ENCODE measurements at regions not wholly inside any gene's neighbourhood (a gene's known extent, or its start where the extent isn't known, plus 50 kb on each side); places are given as distances from the start of the nearest gene placed in this dataset.
"Not testable (repeated sequence)": the region's sequence is repeated elsewhere in the genome, so short reads cannot be mapped to it uniquely, and the experiment has no call there.

GRCh38 chr1:148386031-148386398 is 97.1 kb downstream of the PPIAL4G start:
- DNase-seq (ENCODE audit: low read depth) = not testable (repeated sequence)

DNA sequence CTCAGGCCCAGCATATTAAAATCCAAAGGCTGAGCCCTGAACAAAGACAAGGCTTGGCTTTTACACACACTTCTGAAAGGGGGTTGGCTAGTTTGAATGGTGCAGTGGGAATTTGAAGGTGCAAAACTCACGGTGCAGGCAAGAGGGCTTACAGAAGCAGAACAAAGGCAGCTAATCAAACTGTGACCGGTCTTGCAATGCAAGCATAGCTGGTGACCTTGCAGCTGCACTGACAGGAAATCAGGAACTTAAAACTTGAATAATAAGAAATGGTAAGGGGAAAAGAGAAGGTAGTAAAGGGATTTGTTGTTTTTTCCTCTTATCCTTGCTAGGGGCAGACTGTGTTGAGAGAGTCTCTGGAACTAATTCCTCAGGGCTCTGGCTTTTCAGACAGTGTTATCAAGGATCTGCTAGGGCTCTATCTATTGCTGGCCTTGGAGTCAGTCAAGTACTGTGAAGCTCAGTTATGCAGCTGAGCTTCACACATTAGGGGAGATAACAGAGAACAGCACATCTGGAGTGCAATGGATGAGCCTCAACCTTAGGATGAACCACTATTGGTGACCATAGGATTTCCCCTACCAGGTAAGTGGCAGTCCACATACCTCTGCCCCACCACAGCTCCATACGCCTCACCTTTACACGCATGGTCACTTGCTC is 97.6 kb downstream of the PPIAL4G start:
- DNase-seq (ENCODE audit: low read depth) = no peak

DNA sequence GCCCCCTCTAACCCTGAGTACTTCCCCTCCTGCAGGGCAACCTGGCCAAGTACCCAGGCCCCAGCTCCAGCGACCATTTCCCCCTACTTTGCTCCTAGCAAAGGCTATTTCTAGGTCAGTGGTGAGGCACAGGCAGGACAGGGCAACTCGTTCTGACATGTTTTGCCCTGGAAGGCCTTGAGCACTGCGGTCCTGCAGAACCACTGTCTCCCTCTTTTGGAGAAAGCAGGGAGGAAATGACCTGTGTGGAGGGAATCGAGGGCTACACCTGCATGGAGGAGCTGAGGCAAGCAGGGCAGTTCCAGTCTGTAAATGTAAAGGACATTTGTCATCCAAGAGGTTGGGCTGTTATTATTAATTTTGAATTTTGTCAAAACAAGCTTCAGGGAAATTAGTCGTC is 99.1 kb downstream of the PPIAL4G start:
- no peak for DNase-seq (ENCODE audit: low read depth)

- no peak for DNase-seq (ENCODE audit: low read depth)
Observed at GRCh38 chr1:148379697-148380096, 103.4 kb downstream of the PPIAL4G start.

- DNase-seq (ENCODE audit: low read depth) = no peak
Observed at GRCh38 chr1:148379170-148379500, 104.0 kb downstream of the PPIAL4G start.

DNA sequence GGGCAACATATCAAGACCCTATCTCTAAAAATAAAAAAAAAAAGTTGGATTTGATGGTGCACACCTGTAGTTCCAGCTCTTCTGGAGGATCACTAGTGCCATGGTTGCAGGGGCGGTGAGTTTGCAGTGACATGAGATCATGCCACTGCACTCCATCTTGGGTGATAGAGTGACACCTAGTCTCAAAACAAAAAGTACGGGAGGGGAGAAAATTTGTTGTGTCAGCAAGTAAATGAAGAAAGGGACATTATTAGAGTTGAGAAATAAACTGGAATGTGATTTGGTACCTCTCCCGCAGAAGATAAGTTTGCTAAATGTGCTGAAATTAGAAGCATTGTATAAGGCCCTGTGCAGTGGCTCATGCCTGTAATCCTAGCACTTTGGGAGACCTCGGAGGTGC is 105.1 kb downstream of the PPIAL4G start:
- DNase-seq (ENCODE audit: low read depth) = not testable (repeated sequence)

GRCh38 chr1:148377045-148377444 is 106.1 kb downstream of the PPIAL4G start:
- DNase-seq (ENCODE audit: low read depth) = not testable (repeated sequence)

- no peak for DNase-seq (ENCODE audit: low read depth)
Observed at GRCh38 chr1:148374101-148374500, 109.0 kb downstream of the PPIAL4G start.

DNA sequence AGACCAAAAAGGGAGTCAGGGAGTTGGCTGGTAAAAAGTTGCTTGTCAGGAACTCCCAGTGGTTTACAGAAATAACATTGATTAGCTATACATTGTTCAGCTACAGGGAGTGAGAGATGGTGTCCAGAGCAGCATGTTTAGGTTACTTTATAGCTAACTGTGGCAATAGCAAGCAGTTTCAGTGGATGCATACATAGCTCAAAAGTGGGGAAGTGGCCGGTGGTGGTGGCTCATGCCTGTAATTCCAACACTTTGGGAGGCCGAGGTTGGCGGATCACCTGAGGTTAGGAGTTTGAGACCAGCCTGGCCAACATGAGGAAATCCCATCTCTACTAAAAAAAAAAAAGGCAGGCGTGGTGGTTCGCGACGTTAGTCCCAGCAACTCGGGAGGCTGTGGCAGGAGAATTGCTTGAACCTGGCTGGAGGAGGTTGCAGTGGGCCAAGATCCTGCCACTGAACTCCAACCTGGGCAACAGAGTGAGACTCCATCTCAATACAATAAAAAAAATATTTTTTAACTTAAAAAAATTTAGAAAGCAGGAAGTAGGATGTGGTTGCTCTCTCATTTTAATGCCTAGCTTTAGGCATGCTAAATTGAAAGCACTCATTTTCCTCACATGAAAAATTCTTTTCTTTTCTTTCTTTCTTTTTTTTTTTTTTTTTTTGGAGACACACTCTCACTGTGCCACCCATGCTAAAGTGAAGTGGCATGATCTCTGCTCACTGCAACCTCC is 109.7 kb downstream of the PPIAL4G start:
- no peak for DNase-seq (ENCODE audit: low read depth)

DNA sequence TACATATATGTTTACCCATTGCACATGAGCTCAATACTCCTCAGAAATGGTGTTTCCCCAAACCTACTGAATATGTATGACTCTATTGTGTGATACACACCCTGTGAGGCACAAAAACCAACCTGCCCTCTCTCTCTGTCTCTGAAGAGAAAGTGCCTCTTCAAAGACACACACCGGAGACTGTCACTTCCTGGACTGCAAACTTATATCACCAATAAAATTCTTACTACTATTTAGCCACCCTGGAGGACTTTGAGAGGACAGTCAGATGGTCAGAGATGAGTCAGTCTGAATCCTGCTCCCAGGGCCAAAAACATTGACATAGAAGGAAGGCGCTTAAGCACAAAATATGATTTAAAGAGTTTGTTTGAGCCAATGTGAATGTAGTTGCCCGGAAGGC is 110.4 kb downstream of the PPIAL4G start:
- DNase-seq (ENCODE audit: low read depth) = peak; percentile 32

DNA sequence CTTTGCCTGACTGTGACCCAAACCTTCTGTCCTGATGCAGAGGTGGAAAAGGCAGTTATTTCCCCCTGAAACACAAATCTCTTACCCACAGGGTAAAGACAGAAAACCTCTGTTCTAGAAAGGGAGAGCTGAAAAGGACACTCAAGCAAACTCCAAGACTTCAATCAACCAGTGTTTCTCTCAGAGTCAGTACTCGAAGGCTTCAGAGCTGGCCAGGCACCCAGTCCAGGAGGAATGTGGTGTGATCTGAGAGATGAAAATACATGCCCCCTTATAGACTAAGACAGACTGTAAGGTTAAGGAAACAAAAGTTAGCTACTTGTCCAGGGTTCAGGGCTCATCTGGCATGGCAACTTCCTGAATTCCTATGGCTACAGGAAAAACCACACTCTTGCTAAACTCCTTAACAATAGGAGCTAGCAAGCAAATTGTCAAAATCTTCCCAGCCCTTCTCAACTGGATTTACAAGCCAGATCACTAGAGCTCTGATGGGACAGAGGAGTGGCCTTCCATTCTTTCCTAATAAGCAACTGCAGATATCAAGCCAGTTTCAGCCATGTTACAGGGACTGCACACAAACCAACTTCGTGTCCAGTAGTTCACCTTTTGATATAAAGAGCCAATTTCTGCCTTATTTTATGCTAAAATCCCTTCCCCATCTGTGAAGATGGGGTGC is 110.9 kb downstream of the PPIAL4G start:
- DNase-seq (ENCODE audit: low read depth) = not testable (repeated sequence)

- peak; percentile 54 for DNase-seq (ENCODE audit: low read depth)
Observed at GRCh38 chr1:148371551-148371994, 111.5 kb downstream of the PPIAL4G start.

DNA sequence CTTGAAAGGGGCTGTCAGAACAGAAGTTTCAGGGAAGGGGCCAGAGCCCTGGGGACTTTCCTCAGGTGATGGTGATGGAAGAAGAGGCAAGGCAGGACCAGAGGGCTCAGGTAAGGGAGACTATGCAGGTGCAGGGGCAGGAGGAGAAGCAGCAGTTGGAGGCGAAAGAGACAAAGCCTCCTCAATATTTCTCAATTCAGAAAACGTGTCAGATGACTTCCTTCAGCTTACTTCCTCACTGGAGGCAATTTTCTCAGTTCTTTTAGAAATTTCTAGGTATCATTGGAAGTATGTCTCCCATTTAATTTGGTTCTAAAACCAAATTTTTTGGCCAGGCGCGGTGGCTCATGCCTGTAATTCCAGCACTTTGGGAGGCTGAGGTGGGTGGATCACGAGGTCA is 112.4 kb downstream of the PPIAL4G start:
- not testable (repeated sequence) for DNase-seq (ENCODE audit: low read depth)

DNA sequence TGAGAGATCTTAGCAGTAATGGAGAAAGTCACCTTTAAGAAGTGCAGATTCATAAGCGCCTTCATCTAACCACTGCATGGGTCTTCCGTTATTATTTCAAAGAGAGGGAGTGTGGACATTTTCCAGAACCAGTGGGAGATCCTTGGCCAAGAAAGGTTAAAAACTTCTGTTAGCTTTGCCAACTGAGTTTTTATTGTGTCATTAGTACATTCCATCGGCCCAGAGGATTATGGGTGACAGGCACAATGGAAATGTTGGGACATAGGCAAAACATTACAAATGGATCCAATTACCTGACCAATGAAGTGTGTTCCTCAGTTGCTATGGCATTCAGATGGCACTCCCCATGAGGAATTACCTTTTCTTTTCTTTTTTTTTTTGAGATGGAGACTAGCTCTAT is 115.5 kb downstream of the PPIAL4G start:
- DNase-seq (ENCODE audit: low read depth) = no peak

DNA sequence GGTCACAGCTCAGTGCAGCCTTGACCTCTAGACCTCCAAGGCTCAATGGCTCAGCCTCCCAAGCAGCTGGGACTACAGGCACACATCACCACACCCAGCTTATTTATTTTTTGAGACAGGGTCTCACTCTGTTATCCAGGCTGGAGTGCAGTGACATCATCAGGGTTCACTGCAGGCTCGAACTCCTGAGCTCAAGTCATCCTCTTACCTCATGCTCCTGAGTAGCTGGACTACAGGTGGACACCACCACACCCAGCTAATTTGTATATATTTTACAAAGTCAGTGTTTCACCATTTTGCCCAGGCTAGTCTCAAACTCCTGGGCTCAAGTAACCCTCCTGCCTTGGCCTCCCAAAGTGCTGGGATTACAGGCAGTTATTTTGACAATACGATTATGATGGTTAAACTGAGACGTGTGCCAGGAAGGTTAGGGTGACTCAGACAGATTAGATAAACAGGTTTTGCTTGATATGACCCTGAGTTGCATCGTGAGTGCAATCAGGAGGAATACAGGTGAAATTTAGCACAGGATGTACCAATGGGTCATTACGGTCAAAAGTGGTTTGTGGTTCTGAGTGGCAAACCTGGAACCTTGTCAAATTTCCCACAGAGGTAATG is 116.9 kb downstream of the PPIAL4G start:
- DNase-seq (ENCODE audit: low read depth) = not testable (repeated sequence)

DNA sequence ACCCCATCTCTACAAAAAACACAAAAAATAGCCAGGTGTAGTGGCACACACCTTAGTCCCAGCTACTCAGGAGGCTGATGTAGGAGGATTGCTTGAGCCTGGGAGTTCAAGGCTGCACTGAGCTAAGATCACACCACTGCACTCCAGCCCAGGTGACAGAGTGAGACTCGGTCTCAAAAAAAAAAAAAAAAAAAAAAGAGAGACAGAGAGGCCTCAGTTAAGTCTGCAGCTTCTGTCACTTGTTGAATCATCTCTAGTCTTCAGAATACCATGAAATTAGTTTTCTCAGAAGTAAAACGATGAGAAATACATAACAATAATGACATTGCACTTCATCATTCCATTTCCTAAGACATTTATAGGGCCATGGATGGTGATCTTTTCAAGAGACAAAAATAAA is 118.0 kb downstream of the PPIAL4G start:
- not testable (repeated sequence) for DNase-seq (ENCODE audit: low read depth)

DNA sequence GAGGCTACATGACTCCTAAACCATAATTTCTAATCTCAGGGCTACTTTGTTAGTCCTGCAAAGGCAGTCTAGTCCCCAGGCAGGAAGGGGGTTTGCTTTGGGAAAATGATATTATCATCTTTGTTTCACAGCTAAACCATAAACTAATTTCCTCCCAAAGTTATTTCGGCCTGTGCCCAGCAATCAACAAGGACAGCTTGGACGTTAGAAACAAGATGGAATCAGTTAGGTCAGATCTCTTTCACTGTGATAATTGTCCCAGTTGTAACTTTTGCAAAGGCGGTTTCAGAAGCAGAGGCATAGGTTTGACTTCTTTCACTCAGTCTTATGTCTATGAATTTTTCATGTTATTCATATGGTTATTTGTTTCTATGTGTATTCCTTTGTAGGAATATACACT is 119.1 kb downstream of the PPIAL4G start:
- not testable (repeated sequence) for DNase-seq (ENCODE audit: low read depth)

DNA sequence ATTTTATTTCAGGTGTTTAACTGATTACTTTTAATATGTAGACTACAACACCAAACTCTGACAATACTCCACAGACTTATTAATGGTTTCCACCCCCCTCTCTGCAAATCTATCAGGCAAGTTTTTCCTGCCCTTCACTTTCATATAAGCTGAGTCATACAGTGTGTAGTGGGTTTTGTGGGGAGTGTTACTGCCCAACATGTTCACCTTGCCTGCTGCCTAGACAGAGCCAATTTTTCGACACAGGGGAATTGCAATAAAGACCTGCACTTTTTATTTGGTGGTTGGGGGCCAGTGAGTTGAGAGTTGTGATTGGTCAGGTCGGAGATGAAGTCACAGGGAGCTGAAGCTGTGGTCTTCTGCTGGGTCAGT is 119.7 kb downstream of the PPIAL4G start:
- DNase-seq (ENCODE audit: low read depth) = no peak

- DNase-seq (ENCODE audit: low read depth) = peak; percentile 54
Observed at GRCh38 chr1:148362626-148363438, 120.3 kb downstream of the PPIAL4G start.

GRCh38 chr1:148362216-148362611 is 120.9 kb downstream of the PPIAL4G start:
- no peak for DNase-seq (ENCODE audit: low read depth)

- peak; percentile 26 for DNase-seq (ENCODE audit: low read depth)
Observed at GRCh38 chr1:148361427-148362215, 121.5 kb downstream of the PPIAL4G start.
